ENCODE measurements at regions not wholly inside any gene's neighbourhood (a gene's known extent, or its start where the extent isn't known, plus 50 kb on each side); places are given as distances from the start of the nearest gene placed in this dataset.

GRCh38 chr11:116471608-116472256 is 301.1 kb downstream of the BUD13 start:
- no peak for DNase-seq

GRCh38 chr11:116468699-116469098 is 304.1 kb downstream of the BUD13 start:
- peak; percentile 19 for DNase-seq

DNA sequence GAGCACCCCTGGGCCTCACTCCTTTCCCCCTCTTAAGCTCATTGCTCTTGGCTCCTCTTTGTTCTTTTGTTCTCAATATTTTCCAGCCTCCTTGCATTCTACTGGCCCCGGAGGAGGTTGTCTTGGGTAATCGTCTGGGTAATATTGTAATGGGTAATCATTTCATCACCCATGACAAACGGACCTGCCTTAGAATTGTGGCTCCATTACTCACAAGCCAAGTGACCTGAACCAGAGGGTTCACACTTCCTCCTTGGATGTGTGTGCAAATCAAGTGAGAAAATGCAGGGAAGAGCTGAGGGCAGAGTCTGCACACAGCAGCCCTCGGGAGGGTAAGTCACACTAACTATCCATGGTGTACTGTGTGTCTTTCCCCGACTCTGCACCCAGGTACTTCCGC is 305.0 kb downstream of the BUD13 start:
- no peak for DNase-seq

DNA sequence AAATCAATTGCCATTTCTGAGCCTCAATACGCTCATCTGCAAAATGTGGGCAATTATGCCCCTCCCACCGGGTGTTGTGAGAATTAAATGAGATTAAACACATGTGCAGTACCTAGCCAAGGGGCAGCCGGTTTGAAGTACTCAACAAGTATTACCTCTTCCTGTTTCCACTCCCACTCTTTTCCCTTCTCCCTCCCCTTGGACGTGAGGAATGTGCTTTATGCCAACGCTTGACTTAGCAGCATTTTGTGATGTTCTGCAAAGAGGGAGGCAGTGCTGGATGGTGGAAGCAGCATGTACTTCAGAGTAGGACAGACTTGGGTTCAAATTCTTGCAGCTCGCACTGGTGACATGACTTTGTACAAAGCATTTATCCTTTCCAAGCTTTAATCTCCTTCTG is 306.0 kb downstream of the BUD13 start:
- peak; percentile 25 for DNase-seq

GRCh38 chr11:116466191-116466590 is 306.6 kb downstream of the BUD13 start:
- DNase-seq = peak; percentile 59

DNA sequence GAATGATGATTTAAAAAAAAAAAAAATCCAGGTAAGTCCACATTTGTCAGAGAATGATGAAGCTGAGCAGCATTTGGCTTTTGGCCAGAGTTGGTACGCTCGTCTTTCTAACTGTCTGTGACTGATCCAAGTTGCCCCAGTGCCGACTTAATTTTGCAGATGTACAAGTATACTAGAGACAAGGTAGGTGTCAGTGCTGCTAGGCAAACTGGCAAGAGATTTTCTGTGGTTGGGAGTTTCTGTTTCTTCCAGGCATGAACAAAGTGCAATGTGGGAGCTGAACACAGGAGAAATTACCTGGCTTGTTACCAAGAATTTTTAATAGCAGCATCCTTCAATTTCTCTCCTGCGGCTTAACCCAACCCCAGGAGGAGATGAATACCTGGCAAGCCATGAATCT is 307.7 kb downstream of the BUD13 start:
- DNase-seq = no peak

- DNase-seq = no peak
Observed at GRCh38 chr11:116461789-116462188, 311.0 kb downstream of the BUD13 start.

DNA sequence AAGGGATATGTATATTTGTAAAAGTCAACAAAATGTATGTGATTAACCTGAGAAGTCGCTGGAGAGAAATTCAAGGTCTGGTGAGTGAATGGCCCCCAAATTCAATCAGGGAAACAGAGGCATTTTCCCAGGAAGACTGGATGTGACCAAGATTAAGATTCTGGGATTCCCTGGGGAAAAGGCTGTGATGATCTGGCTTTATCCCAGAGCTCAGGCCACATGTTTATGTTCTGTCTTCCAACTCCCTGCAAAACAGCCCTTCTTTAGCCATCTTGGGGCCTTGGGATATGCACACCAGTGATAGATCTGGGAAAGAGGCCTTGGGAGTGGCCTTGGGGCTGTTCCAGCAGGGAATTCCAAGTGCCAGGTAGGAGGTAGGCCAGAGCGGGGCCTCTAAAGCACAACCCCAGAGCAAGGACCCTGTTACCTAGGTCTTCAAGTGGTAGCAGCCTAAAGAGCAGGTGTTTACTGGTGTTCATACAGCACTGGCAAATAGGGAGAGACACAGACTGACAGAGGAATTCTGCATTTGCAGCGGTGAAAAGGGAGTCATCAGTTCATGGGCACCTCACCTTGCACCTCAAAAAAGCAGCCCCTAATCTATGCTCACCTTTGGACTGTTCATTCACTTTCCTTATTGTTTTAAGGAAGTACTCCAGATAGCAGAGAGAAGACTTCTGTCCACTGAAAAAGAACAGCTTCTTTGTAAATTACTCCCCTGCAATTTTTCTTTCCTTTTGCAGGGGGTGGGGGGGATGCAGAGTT is 312.4 kb downstream of the BUD13 start:
- DNase-seq = no peak

- no peak for DNase-seq
Observed at GRCh38 chr11:116459185-116460045, 313.4 kb downstream of the BUD13 start.

DNA sequence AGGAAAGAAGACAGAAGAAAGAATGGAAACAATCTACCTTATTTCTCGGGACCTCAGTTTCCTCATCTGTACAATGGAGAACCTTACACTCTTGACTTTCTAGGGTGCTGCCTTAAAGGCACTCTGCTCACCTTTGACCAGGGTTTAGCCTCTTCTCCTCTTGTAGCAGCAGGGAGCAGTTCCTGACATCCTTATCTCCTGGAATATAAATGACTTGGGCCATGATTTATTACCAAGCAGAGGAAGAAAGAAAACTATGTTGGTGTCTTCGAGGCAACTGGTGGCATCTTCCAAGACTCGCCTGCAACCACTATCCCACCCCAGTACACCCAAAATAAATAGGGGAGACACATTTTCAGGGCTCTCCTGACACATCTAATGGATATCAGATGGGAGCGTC is 314.2 kb downstream of the BUD13 start:
- DNase-seq = no peak

- no peak for DNase-seq
Observed at GRCh38 chr11:116457336-116458007, 315.3 kb downstream of the BUD13 start.

DNA sequence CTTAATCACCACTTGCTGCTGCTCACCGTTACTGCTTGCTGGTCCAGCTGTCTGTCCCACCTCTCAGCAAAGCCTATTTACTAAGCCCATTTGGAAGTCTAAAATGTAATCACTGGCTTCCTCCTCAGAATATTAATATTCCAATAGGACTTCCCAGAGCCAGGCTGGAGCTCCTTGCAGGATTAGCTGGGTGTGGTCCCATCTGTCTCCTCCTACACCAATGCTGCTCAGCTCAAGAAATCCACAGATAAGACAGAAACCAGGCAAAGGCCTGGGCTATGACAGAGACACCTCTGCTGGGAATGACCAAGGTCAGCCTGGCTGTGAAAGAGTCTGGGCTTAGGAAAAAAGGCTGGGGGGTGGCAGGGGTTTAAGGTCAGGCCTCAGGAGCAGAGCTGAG is 317.8 kb downstream of the BUD13 start:
- no peak for DNase-seq

- DNase-seq = no peak
Observed at GRCh38 chr11:116454020-116454645, 318.7 kb downstream of the BUD13 start.

GRCh38 chr11:116452461-116452860 is 320.3 kb downstream of the BUD13 start:
- no peak for DNase-seq

GRCh38 chr11:116449522-116449921 is 323.3 kb downstream of the BUD13 start:
- DNase-seq = no peak

- DNase-seq = no peak
Observed at GRCh38 chr11:116446048-116446941, 326.5 kb downstream of the BUD13 start.

DNA sequence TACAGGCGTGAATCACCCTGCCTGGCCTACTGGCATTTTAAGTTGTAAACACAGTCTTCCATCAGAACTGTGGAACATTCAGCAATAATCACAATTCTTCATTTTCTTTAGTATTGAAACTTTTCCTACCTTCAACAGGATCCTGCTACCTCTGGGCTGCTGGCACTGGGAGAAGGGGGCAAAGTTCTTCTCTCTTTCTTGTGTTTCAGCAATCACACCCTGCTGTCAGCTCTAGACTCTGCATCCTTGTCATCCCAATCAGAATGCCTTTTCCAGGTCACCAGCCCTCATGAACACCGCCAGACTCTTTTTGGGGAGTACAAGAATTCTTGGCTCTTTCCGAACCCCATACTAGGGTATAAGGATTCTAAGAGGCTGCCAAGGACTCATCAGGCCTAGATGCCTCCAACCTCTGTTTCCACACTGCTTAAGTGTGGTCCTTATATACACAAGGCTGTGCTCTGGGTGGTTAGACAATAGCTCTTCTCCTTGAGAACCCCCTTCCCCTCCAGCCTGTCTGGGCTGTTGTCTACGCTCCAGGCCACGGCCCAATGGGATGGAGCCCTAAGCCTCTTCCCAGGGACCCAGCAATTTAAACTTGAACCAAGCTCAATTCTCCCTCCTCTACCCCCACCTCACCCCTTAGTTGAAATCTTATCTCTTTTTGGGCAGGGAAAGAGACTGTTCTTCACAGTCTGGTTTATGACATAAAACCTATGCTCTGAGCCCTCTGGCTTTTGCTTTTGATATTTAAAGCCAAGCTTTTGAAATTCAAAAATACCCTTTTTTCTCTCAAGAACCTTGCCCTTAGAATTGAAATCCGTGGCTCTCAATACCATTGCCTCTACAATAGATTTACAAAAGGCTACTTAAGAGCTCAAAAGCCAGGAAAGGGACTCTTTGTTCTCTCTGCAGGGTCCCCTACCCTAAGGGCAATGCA is 327.4 kb downstream of the BUD13 start:
- DNase-seq = no peak

DNA sequence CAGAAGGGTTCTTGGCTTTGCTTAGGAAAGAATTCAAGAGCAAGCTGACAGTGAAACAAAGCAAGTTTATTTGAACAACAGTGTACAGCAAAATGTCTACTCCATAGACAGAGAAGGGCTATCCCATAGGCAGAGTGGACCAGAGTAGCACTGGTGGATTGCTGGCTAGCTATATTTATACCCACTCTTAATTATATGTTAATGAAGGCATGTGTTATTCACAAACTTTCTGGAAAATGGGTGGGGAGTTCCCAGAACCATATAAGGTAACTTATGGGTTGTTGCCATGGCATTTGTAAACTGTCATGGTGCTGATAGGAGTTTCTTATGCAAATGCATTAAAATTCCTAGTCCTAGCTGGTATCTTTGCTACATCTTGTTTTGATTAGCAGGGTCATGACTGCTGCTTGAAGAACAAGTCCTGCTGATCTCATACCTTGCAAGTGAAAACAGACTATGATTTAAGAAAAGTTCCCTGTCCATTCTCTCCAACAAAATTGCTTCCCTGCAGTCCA is 330.5 kb downstream of the BUD13 start:
- no peak for DNase-seq

DNA sequence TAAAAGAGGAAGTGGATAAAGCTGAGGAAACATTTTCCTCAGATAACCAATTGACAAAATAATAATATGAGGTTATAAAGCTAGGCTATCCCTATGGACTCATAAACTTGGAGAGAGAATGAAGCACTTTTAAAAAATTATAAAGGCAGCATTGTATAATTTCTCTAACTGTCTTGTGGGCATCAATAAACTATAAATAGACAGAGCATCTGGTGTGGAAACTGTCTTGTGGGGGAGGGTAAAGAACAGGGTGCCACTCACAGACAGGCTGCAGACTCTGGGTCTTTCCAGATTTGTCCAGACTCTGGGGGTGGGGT is 333.5 kb downstream of the BUD13 start:
- no peak for DNase-seq
